ENCODE measurements at regions not wholly inside any gene's neighbourhood (a gene's known extent, or its start where the extent isn't known, plus 50 kb on each side); places are given as distances from the start of the nearest gene placed in this dataset.
A peak's percentile ranks its signal among the peaks of the same experiment; 100 is the strongest.

DNA sequence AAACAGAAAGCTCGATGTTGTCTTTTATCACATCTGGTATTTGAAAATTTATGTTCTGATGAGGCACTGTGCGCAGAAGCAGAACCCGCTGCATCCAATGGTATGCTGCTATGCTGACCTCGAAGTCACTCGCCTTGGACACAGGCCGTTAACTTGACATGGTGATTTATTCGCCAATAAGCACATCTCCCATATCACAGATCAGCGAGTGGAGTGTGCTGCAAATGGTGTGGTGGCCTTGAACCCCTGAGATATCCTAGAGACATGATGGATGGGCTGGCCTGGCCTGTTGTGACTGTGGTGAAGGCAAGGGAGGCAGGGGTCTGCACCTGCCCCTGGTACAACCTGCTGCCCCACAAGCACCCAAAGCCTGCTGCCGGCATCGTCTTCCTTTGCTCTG, 175.4 kb upstream of the FRG1 start:
- ATAC-seq (no peak), DNase-seq (no peak)
- intact Hi-C loops (cut with micrococcal nuclease), result no loop called here

DNA sequence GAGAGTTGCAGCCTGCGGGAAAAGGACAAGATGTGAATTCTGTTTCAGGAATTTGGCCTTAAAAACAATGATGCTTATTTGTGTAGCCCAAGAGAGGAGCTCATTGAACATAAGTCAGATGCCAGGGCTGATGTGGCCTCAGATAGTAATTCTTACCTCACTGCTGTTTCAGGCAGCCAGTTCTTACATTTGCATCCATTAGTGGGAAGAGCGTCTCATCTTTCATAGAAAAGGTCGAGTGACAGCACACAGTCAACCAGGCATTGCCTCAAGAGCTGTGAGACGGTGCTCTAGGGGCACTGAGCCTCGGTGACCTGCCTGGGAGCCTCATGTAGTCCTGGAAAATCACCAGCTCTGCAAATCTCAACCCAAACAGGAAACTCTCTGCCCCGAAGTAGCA, 174.9 kb upstream of the FRG1 start:
- ATAC-seq (no peak), DNase-seq (no peak)
- intact Hi-C loops (cut with micrococcal nuclease), result no loop called here

DNA sequence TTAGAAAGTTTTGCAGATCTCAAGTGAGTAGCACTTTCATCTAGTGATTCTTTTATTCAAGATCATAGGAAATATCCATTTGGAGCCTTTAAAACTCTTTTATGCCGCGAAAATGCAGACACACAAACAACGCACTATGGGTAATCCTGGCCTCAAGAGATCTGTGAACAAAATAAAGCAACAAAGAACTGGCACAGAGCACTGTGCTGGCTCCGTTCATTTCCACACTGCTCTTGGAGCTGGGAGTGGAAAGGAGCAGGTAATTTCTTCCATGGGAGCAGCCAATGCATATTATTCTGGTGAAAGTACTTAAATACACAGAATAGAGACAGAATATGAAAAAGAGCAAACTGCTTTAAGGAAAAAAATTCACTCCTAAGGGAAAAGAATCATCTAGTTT, 172.7 kb upstream of the FRG1 start:
- DNase-seq, result no peak
- ATAC-seq, result no peak
- intact Hi-C loops (cut with micrococcal nuclease), result no loop called here

DNA sequence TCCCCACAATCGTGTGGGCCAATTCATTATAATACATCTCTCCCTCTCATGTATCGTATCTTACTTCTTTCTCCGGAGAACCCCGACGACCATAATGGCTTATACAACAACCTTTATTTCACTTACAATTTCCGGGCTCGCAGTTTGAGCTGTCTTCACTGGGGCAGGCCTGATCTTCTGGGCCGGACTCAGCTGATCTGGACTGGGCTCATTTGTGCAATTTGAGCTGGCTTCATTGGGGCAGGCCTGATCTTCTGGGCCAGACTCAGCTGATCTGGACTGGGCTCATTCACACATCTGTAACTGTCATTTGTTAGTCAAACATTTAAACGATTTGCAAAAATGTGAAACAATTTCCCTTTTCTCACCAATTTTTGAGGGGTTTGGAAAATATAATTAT, 171.5 kb upstream of the FRG1 start:
- intact Hi-C loops (cut with micrococcal nuclease), result no loop called here
- no peak for ATAC-seq
- no peak for DNase-seq

DNA sequence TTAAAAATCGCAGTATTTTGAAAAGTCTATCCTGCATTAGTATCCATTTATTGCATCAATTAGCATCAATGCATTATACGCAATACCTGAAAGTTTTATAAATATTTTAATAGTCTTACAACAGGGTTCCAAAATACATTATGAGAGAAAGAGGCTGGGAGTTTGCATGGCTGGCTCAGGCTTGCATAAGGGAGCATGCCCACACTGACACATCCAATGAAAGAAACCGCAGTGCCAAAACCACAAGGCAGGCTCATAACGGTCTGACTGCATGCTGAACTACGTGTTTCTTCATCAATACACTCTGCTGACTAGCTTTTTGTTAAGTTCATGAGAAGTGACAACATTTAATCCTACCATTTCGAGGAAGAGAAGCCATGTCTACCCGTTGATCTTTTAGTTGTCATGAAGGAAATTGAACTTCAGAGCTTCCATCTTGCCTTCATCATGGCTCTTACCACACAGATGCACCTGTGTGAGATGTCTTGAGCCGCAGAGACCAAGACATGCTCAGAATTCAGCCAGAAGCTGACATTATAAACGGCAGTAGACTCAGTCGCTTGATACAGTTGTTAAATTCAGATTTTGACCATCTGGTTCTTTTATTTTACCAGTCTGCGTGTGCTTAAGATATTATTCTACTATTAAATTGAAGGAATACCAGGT, 168.8 kb upstream of the FRG1 start:
- DNase-seq, result no peak
- intact Hi-C loops (cut with micrococcal nuclease), result no loop called here
- ATAC-seq, result no peak

DNA sequence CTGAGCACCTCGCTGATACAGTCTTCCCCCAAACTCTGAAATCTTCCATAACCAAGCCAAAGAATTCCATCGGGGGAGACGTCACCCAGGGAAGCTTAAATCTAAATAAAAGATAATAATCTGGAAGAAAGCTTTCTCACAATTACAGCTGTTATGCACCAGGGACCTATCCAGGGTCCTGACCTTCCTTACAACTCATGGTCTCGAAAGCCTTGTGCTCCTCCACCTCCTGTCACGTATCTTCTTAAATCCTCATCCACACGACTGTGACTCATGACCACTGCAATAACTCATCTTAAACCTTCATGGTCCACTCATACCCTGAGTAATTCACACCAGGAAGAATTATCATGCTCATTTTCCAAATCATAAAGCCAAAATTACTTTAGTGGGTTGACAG, 166.8 kb upstream of the FRG1 start:
- no peak for DNase-seq
- no peak for ATAC-seq
- intact Hi-C loops (cut with micrococcal nuclease), result no loop called here

DNA sequence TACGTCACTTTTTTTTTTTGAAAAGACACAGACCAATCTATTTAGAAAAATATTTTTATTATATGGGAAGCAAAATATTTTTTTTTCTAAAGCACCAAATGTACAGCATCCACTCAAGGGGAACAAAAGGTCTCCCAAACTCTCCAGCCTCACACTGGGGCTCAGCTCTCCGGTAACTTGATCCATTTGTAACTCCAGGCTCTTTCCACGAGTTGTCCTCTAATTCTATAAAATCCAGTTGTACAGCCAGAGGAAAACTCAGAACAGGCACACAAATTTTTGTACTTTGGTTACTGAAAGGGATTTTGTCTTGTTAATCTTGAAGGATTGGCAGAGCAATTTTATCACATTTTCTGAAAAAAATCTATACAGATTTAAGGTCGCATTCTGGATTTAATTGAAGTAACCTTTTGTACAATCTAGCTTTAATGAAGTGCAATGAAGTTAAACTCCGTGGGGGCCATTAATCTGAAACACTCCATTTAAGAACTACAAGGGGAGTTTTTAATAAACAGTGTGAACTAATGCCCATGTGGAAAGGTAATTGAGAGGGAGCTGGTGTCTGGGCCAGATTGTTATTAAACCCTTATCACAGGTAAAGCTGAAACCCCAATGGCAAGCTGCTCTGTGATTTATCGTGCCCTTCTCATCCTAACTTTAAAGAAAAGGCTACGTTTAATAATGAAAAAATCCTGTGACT, 161.2 kb upstream of the FRG1 start:
- DNase-seq (no peak), ATAC-seq (no peak)
- intact Hi-C loops (cut with micrococcal nuclease), result no loop called here

DNA sequence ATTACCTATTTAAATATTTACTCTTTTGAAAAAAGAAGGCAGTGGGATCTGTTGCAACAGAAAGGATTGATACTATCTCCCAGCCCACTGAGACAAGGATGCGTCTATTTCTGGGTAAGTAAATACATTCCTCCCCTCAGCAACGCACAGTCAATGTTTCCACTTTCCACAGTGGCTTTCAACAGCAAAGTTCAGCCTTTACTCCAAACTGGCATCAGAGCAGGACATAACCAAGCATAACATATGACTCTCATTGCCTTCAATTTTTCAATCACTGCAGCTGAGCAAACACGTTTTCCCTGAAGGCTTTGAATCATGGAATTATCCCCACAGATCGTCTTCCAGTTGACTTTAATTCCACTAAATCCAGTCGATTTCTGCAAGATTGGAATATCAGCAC, 160.3 kb upstream of the FRG1 start:
- intact Hi-C loops (cut with micrococcal nuclease), result no loop called here
- ATAC-seq (no peak), DNase-seq (no peak)

DNA sequence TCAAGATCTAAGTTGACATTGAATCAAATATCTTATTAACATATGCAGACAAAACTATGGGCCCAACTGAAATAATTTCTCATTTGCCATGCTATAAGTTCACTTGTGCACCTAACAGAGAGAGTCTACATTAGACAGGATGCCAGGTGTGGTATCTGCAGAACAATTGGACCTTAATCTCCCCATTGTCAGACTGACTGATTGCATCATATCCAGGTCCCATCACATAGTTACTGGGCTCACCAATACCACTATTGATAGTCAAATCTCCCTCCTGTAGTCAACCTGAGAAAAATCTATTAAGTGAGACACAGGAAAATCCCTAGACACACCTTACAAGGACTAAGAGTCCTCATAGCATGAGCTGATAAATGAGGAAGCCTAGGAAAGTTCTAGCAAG, 156.0 kb upstream of the FRG1 start:
- intact Hi-C loops (cut with micrococcal nuclease), result no loop called here
- ATAC-seq (no peak), DNase-seq (no peak)

DNA sequence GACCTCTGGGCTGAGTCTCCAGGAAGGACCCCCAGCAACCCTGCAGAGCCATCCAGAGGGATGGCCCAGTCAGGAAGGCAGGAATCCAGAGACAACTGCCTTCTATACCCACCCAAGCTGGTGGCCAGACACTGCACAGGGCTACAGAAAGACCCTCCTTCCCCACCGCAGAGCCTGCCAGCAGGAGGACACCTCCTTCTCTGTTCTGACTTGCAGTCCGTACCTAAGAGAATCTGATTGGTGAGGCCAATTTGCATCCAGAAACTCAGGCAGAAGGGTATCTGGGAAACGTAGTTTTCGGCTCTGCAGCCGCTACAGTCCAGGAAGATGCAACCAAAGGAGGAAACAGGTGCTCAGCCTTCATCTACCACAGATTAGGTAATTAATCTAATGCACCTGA, 155.4 kb upstream of the FRG1 start:
- intact Hi-C loops (cut with micrococcal nuclease), result no loop called here

DNA sequence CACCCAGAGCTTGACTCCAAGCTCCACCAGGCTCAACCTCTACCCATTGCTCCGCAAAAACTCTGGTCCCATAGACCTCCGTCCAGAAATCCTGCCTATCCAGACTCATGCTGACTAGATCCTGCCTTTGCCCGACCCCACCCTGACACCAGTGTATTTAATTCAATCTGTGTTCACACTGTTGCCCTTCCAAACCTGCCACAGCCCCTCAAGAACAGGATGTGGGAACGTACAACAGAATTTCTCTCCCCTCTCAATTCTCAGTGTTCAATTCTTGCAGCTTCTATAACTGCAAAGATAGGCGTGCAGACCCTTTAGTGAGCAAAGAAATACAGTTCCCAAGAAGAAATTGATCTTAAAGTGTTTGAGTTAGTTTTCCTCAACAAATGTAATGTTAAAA, 154.2 kb upstream of the FRG1 start:
- no peak for ATAC-seq
- intact Hi-C loops (cut with micrococcal nuclease), result no loop called here

More for the DNA sequence above, 155.4 kb upstream of the FRG1 start:
- DNase-seq (no peak), ATAC-seq (no peak)

DNA sequence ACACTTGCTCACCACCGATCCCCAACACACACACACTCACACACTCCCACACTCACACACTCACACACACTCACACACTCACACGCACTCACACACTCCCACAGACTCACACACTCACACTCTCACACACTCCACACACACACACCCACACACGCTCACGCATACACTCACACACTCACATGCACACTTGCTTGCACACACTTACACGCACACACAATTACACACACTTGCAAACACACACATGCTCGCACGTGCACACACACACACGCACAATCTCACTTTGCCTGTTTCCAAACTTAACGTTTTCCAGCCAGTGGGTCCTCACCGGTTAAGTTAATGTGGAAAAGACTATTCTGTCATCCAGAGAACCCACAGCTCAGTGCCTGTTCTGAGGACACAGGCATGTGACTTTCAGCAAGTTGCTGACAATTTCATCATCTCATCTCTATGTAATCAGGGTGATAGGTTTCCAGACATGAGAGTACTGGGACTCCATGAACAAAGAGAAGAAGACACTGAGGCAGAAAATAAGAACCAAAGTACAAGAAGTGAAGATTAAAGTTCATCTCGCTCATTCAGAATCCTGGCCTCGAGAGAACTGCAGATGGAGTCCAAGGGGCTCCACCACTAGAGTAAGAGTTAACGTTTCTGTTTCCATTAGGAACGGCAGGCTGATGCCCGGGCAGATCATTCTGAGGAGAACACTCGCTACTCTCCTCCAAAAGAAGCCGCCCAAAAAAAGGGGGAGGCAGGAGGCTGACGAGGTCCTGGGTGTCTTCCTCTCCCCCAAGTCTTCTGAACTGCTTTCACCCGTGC, 153.2 kb upstream of the FRG1 start:
- intact Hi-C loops (cut with micrococcal nuclease), result no loop called here
- ATAC-seq, result no peak
- DNase-seq, result no peak

More for the DNA sequence above, 154.2 kb upstream of the FRG1 start:
- DNase-seq, result no peak

DNA sequence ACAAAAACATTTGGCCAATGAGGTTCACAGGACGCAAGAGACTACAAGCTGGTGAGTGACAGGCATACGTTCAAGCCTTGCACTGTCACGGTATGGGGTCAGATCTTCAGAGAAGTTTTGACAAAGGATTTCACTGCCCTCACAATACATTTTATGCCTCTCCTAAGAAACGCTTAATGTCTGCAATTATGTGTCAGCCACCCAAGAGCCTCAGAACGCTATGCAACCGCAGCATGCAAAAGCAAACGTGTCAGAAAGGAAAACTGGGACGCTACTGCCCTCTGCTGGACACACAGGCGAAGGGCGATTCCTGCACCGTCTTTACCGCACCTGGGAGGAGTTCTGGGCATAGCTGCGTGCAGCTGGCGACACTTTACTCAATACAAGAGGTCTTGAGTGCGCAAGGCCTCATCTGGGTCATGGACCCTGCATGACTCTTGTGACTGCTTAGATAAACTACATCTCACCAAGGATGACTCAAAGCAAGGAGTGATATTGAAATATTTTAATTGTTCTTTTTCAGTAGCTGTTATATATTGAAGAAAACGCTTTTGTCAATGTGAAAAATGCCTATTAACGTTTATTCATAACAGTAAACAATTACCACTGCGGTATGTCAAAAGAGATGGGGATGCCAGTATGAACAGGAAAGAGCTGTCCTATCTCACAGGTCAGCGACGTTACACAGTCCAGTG, 147.6 kb upstream of the FRG1 start:
- ATAC-seq, result peak; percentile 93
- intact Hi-C loops (cut with micrococcal nuclease), result no loop called here
- peak; percentile 71 for DNase-seq

DNA sequence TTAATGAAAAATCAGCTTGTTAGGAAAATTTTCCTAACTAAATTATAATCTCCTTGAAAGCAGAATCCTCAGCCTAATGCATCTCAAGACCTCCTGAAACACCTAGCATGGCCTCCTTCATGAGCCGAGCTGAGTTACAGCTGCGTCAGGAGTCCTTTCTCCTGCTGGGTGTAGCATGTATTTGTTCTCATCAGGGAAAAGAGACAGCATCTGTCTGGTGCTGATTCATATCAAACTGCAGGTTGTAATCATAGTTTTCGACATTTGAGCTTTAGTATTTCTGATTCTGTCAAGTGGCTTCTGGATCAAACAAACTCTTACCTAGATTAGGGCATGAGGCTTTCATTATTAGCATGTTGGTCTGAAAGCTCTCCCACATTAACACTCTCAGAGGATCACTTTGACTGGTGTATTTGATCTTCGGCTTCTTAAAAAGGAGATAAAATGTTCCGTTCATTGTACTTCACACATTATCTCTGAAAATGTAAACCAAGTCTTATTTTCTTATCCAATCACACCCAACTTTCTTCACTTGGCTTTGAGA, 140.1 kb upstream of the FRG1 start:
- ATAC-seq, result no peak
- no peak for DNase-seq
- intact Hi-C loops (cut with micrococcal nuclease), result no loop called here

DNA sequence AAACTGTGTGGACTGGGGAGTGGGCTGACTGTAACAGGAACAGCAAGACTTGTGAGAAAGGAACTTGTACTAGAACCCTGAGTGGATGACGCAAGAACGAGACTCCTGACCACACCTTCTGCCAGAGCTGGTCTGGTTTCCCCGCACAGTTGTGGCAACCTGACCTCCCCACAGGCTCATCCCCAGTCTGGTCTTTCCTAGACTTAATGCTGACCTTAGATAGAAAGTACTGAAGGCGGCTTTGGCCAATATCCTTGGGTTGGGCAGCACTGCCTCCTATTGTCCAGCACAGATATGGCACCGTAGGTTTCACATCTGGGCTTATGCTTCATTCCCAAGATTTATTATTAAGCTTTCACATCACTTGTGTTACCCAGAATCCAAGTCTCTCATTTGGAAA, 137.8 kb upstream of the FRG1 start:
- intact Hi-C loops (cut with micrococcal nuclease), result no loop called here
- ATAC-seq, result no peak
- DNase-seq, result no peak

DNA sequence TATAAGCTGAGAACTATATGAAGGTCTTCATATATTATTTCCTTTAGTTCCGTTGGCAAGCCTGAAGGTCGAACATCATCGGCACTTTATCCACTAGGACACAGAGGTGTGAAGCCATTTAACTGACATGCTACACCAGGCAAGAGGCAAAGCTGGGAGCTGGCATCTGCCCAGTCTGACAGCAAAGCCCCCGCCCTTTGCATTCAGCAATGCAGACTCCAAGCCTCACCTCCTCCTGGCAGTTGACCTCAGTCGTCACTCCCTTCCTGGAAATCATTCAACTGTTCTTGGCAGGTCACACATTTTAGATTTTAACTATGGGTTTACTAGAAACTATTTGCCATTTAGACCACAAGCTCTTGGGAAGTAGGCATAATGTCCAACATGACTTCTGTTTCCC, 135.8 kb upstream of the FRG1 start:
- intact Hi-C loops (cut with micrococcal nuclease), result no loop called here
- peak; percentile 80 for ATAC-seq

DNA sequence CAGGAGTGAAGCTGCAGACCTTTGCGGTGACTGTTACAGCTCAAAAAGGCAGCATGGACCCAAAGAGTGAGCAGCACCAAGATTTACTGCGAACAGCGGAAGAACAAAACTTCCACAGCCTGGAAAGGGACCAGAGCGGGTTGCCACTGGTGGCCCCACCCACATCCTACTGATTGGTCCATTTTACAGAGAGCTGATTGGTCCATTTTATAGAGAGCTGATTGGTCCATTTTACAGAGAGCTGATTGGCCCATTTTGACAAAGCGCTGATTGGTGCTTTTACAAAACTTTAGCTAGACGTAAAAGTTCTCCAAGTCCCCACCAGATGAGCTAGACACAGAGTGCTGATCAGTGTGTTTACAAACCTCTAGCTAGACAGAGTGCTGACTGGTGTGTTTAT, 134.2 kb upstream of the FRG1 start:
- no peak for DNase-seq
- ATAC-seq, result no peak
- intact Hi-C loops (cut with micrococcal nuclease), result no loop called here

More for the DNA sequence above, 135.8 kb upstream of the FRG1 start:
- peak; percentile 69 for DNase-seq

DNA sequence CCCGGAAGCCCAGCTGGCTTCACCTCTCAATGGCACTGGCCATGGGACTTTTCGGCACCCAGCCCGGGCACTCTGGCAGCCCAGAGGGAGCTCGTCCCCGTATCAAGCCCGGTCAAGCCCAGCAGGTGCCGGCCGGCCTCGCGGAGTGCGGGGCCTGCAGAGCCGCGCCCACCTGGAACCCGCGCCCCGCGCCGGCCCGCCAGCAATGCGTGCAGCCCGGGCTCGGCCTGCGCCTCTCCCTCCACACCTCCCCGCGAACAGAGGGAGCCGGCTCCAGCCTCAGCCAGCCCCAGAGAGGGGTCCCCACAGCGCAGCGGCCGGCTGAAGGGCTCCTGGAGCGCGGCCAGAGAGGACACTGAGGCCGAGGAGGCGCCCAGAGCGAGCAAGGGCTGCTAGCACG, 133.6 kb upstream of the FRG1 start:
- intact Hi-C loops (cut with micrococcal nuclease), result no loop called here
- no peak for ATAC-seq
- no peak for DNase-seq

DNA sequence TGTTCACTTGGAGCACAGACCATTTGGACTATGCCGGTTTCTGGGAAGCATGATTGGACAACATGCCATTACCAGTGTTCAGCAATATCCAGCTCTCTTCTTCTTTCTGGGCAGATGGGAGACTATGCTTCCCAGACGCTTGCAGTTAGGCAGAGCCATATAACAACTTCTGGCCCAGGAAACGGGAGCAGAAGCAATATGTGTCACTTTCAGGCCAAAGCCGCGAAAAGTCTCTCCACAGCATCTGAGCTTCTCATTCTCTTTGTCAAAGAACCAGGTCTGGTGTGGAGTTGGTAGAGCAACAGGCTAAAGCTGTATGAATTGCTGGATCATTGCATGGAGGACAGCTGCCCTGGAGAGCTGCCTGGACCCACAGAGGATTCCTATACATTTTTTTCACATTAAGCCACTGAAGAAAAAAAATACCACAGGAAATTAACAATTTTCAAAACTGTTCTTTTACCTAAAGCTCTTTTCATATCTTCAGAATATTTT, 131.4 kb upstream of the FRG1 start:
- intact Hi-C loops (cut with micrococcal nuclease), result no loop called here
- DNase-seq, result no peak

More for the DNA sequence above, 131.4 kb upstream of the FRG1 start:
- ATAC-seq, result no peak
